ENCODE measurements at regions not wholly inside any gene's neighbourhood (a gene's known extent, or its start where the extent isn't known, plus 50 kb on each side); places are given as distances from the start of the nearest gene placed in this dataset.

- H3K4me3 ChIP-seq, result no peak overlapping the region
- H3K27ac ChIP-seq, result no peak overlapping the region
These were observed 243.4 kb downstream of the RHOU start for GRCh38 chr1:228978484-228979324.

- H3K4me3 ChIP-seq, result no peak overlapping the region
- no peak overlapping the region for H3K27ac ChIP-seq
These were observed 244.0 kb downstream of the RHOU start for GRCh38 chr1:228979325-228979699.

- H3K27ac ChIP-seq, result no peak overlapping the region
These were observed 244.5 kb downstream of the RHOU start for GRCh38 chr1:228979774-228980173.

GRCh38 chr1:228980232-228980937 lies 245.1 kb downstream of the RHOU start:
- Histone ChIP-seq H3K4me3 (no peak overlapping the region), H3K27ac (no peak overlapping the region)

More at GRCh38 chr1:228979774-228980173, 244.5 kb downstream of the RHOU start:
- no peak overlapping the region for H3K4me3 ChIP-seq

- H3K4me3 ChIP-seq, result no peak overlapping the region
These were observed 247.4 kb downstream of the RHOU start for GRCh38 chr1:228982637-228983036.

GRCh38 chr1:228983231-228983660 lies 248.0 kb downstream of the RHOU start:
- H3K4me3 ChIP-seq, result no peak overlapping the region

More at GRCh38 chr1:228982637-228983036, 247.4 kb downstream of the RHOU start:
- peak overlapping the region in 1 of 21 experiments; percentile 16 for H3K27ac ChIP-seq

GRCh38 chr1:228983661-228984060 lies 248.4 kb downstream of the RHOU start:
- no peak overlapping the region for H3K4me3 ChIP-seq
- H3K27ac ChIP-seq, result no peak overlapping the region

More at GRCh38 chr1:228983231-228983660, 248.0 kb downstream of the RHOU start:
- H3K27ac ChIP-seq, result peak overlapping the region in 1 of 21 experiments; percentile 16

GRCh38 chr1:228984107-228984506 lies 248.8 kb downstream of the RHOU start:
- Histone ChIP-seq H3K4me3 (no peak overlapping the region), H3K27ac (no peak overlapping the region)

GRCh38 chr1:228984646-228985631 lies 249.7 kb downstream of the RHOU start:
- Histone ChIP-seq H3K27ac (no peak overlapping the region), H3K4me3 (no peak overlapping the region)

GRCh38 chr1:228985661-228986060 lies 250.4 kb downstream of the RHOU start:
- no peak overlapping the region for H3K27ac ChIP-seq
- no peak overlapping the region for H3K4me3 ChIP-seq

GRCh38 chr1:228986093-228986904 lies 251.0 kb downstream of the RHOU start:
- H3K27ac ChIP-seq, result peak overlapping the region in 1 of 21 experiments; percentile 0
- no peak overlapping the region for H3K4me3 ChIP-seq

GRCh38 chr1:228987286-228987685 lies 252.0 kb downstream of the RHOU start:
- H3K27ac ChIP-seq, result peak overlapping the region in 1 of 21 experiments; percentile 70

GRCh38 chr1:228987736-228988506 lies 252.6 kb downstream of the RHOU start:
- Histone ChIP-seq H3K4me3 (no peak overlapping the region), H3K27ac (peak overlapping the region in 1 of 21 experiments; percentile 70)

More at GRCh38 chr1:228987286-228987685, 252.0 kb downstream of the RHOU start:
- H3K4me3 ChIP-seq, result no peak overlapping the region

- H3K4me3 ChIP-seq, result no peak overlapping the region
- peak overlapping the region in 1 of 21 experiments; percentile 65 for H3K27ac ChIP-seq
These were observed 253.4 kb downstream of the RHOU start for GRCh38 chr1:228988664-228989063.

GRCh38 chr1:228989176-228989575 lies 253.9 kb downstream of the RHOU start:
- Histone ChIP-seq H3K27ac (peak overlapping the region in 3 of 21 experiments; percentile 28 to 78 (median 65)), H3K4me3 (no peak overlapping the region)

GRCh38 chr1:228989676-228989991 lies 254.4 kb downstream of the RHOU start:
- Histone ChIP-seq H3K27ac (peak overlapping the region in 8 of 21 experiments; percentile 28 to 78 (median 61)), H3K4me3 (no peak overlapping the region)

- Histone ChIP-seq H3K27ac (peak overlapping the region in 18 of 21 experiments; percentile 5 to 78 (median 46)), H3K4me3 (no peak overlapping the region)
These were observed 254.9 kb downstream of the RHOU start for GRCh38 chr1:228989992-228990827.
